HCT116 (cell line): ENCODE measurements at regions not wholly inside any gene's neighbourhood (a gene's known extent, or its start where the extent isn't known, plus 50 kb on each side); places are given as distances from the start of the nearest gene placed in this dataset.

Experiments used
- ATAC-seq: fragments of 200-7000 bp; cut with Tn5 transposase; 2 replicates; pipeline ENCODE4 v1.9.1; 2020; ENCODE audit warnings: mild to moderate bottlenecking, moderate library complexity
- BruUV-seq: library from RNA; stranded (reverse); fragments of 400-500 nt; replicated peaks from 2 replicates; lab custom pipeline; 2021; lab: Mats Ljungman, UMichigan
- CTCF ChIA-PET: fragments of 300-600 bp; sonication (Branson Sonifier 250); formaldehyde crosslinking; loops from one replicate; lab custom pipeline; 2021; ENCODE audit warnings: antibody characterized with exemption; lab: Charles Lee
- POLR2A ChIA-PET: fragments of 300-600, 350-600 bp; sonication (Branson Sonifier 250); formaldehyde crosslinking; loops from one replicate; lab custom pipeline; 2021; ENCODE audit warnings: antibody characterized with exemption; lab: Charles Lee
- RAD21 ChIA-PET, 2 experiments: fragments of 300-600 bp; sonication (Branson Sonifier 250); formaldehyde crosslinking; loops; one replicate each; lab custom pipeline; 2023; ENCODE audit warnings: low total read pairs in 2 of 2; ENCODE audit not compliant: uncharacterized antibody in 2 of 2, unreplicated experiment in 2 of 2, low non-redundant PET in 1 of 2; lab: Charles Lee
- DNase-seq: peaks from one replicate; pipeline ENCODE4 v3.0.0-alpha.2; 2010; ENCODE audit warnings: low read depth, low spot score
- H2AFZ ChIP-seq: fragments of 200-600 bp; shearing (Covaris generic), sonication (generic); 2 replicates; pipeline ENCODE4 v1.6.1; 2017; ENCODE audit warnings: low read depth, mixed run types, mixed read lengths, antibody characterized with exemption, low read length; ENCODE audit not compliant: poor library complexity, severe bottlenecking
- H3K27ac ChIP-seq: 2 replicates; pipeline ENCODE4 v1.5.1; 2012; ENCODE audit warnings: low read depth, low read length
- H3K27me3 ChIP-seq: fragments of 200-600 bp; sonication (generic); 2 replicates; pipeline ENCODE4 v1.6.1; 2016; ENCODE audit warnings: mixed run types, low read length, mixed read lengths; ENCODE audit not compliant: insufficient read depth
- H3K36me3 ChIP-seq, 2 experiments: fragments of 200-500 bp in 1 of 2; fragments of 200-600 bp in 1 of 2; sonication (Bioruptor generic) in 1 of 2; sonication (generic) in 1 of 2; 2 replicates each; pipeline versions ENCODE4 v1.5.1 to v1.6.1; 2014 to 2016; ENCODE audit warnings: low read length in 2 of 2, inconsistent platforms in 1 of 2, mixed read lengths in 1 of 2, mixed run types in 1 of 2; ENCODE audit not compliant: insufficient read depth in 2 of 2, control insufficient read depth in 1 of 2
- H3K4me1 ChIP-seq, 2 experiments: fragments of 200-600 bp in 1 of 2; sonication (generic) in 1 of 2; 2 replicates each; pipeline versions ENCODE4 v1.5.1 to v1.6.1; 2012 to 2017; ENCODE audit warnings: low read length in 2 of 2, inconsistent platforms in 1 of 2, mild to moderate bottlenecking in 1 of 2, mixed read lengths in 1 of 2, mixed run types in 1 of 2, moderate library complexity in 1 of 2; ENCODE audit not compliant: insufficient read depth in 2 of 2, control insufficient read depth in 1 of 2
- H3K4me2 ChIP-seq: fragments of 200-600 bp; sonication (generic); 2 replicates; pipeline ENCODE4 v1.6.1; 2017; ENCODE audit warnings: mixed run types, low read length, mixed read lengths
- H3K4me3 ChIP-seq, 2 experiments: fragments of 200-600 bp in 1 of 2; sonication (generic) in 1 of 2; replicated peaks in 1 of 2; 2 replicates each; pipeline ENCODE4 v1.5.1; 2011 to 2016; ENCODE audit warnings: low read length in 2 of 2, control low read depth in 1 of 2, low read depth in 1 of 2, mild to moderate bottlenecking in 1 of 2, mixed read lengths in 1 of 2, mixed run types in 1 of 2
- H3K79me2 ChIP-seq: fragments of 200-600 bp; sonication (generic); 2 replicates; pipeline ENCODE4 v1.6.1; 2017; ENCODE audit warnings: mild to moderate bottlenecking, mixed run types, low read length, moderate library complexity, mixed read lengths; ENCODE audit not compliant: insufficient read depth
- H3K9ac ChIP-seq: fragments of 200-600 bp; sonication (generic); 2 replicates; pipeline ENCODE4 v1.6.1; 2016; ENCODE audit warnings: low read length, mixed read lengths
- H3K9me2 ChIP-seq: fragments of 200-600 bp; sonication (generic), shearing (Covaris generic); 2 replicates; pipeline ENCODE4 v1.6.1; 2017; ENCODE audit warnings: mixed run types, mild to moderate bottlenecking, moderate library complexity; ENCODE audit not compliant: insufficient read depth
- H3K9me3 ChIP-seq, 2 experiments: fragments of 200-500 bp in 1 of 2; fragments of 200-600 bp in 1 of 2; sonication (Bioruptor generic) in 1 of 2; sonication (generic) in 1 of 2; 2 replicates each; pipeline ENCODE4 v1.6.1; 2014 to 2017; ENCODE audit warnings: low read length in 2 of 2, mixed read lengths in 2 of 2, inconsistent platforms in 1 of 2, low read depth in 1 of 2, mild to moderate bottlenecking in 1 of 2, mixed run types in 1 of 2, moderate library complexity in 1 of 2; ENCODE audit not compliant: control insufficient read depth in 1 of 2, insufficient read depth in 1 of 2
- H4K20me1 ChIP-seq: fragments of 200-600 bp; sonication (generic), shearing (Covaris generic); 2 replicates; pipeline ENCODE4 v1.6.1; 2017; ENCODE audit warnings: mixed run types, mild to moderate bottlenecking, moderate library complexity; ENCODE audit not compliant: insufficient read depth
- CBX3 ChIP-seq: IDR thresholded peaks from 2 replicates; pipeline ENCODE4 v1.6.1; 2012; ENCODE audit warnings: low read depth
- CEBPB ChIP-seq: IDR thresholded peaks from 2 replicates; pipeline ENCODE4 v1.6.1; 2012; ENCODE audit warnings: low read depth
- EGR1 ChIP-seq: IDR thresholded peaks from 2 replicates; pipeline ENCODE4 v1.6.1; 2012; ENCODE audit warnings: low read depth
- ELF1 ChIP-seq: IDR thresholded peaks from 2 replicates; pipeline ENCODE4 v1.6.1; 2012; ENCODE audit warnings: low read depth, borderline replicate concordance
- EZH2 ChIP-seq: fragments of 200-600 bp; sonication (generic); IDR thresholded peaks from 2 replicates; pipeline ENCODE4 v1.6.1; 2017; ENCODE audit warnings: antibody characterized with exemption, mixed run types
- EZH2phosphoT487 ChIP-seq: fragments of 200-600 bp; IDR thresholded peaks from 2 replicates; pipeline ENCODE4 v1.6.1; 2018; ENCODE audit warnings: antibody characterized with exemption, borderline replicate concordance
- FOSL1 ChIP-seq: IDR thresholded peaks from 2 replicates; pipeline ENCODE4 v1.6.1; 2012; ENCODE audit warnings: low read depth
- POLR2A ChIP-seq: IDR thresholded peaks from 2 replicates; pipeline ENCODE4 v1.7.0; 2011; ENCODE audit warnings: borderline replicate concordance; ENCODE audit not compliant: insufficient read depth, insufficient read length; ENCODE audit errors: extremely low read depth
- POLR2AphosphoS5 ChIP-seq: IDR thresholded peaks from 2 replicates; pipeline ENCODE4 v1.6.1; 2011; ENCODE audit warnings: mild to moderate bottlenecking, low read depth, low read length, moderate library complexity
- RAD21 ChIP-seq: IDR thresholded peaks from 2 replicates; pipeline ENCODE4 v1.6.1; 2012; ENCODE audit warnings: low read depth, mild to moderate bottlenecking
- SIN3A ChIP-seq: IDR thresholded peaks from 2 replicates; pipeline ENCODE4 v1.6.1; 2012; ENCODE audit warnings: low read depth
- SP1 ChIP-seq: IDR thresholded peaks from 2 replicates; pipeline ENCODE4 v1.6.1; 2012; ENCODE audit warnings: low read depth
- SRF ChIP-seq: IDR thresholded peaks from 2 replicates; pipeline ENCODE4 v1.6.1; 2012; ENCODE audit warnings: low read depth
- TCF7L2 ChIP-seq: IDR thresholded peaks from 2 replicates; pipeline ENCODE4 v1.7.0; 2011; ENCODE audit warnings: borderline replicate concordance, inconsistent platforms; ENCODE audit not compliant: insufficient read depth, insufficient read length; ENCODE audit errors: extremely low read depth
- YY1 ChIP-seq: IDR thresholded peaks from 2 replicates; pipeline ENCODE4 v1.6.1; 2011; ENCODE audit warnings: low read length, low read depth, moderate library complexity, mild to moderate bottlenecking; ENCODE audit not compliant: insufficient replicate concordance; ENCODE audit errors: extremely low read depth
- ZFX ChIP-seq: fragments of 450-650 bp; IDR thresholded peaks from 2 replicates; pipeline ENCODE4 v1.6.1; 2017
- ZNF274 ChIP-seq: fragments of 200-500 bp; sonication (Bioruptor generic); IDR thresholded peaks from 2 replicates; pipeline ENCODE4 v1.6.1; 2014; ENCODE audit warnings: mild to moderate bottlenecking, low read depth, low read length, inconsistent platforms
- intact Hi-C: fragments of 100-400 bp; cut with micrococcal nuclease; formaldehyde crosslinking; loops from 2 replicates; pipeline ENCODE4 v1.10.0; 2022
- TF ChIP-seq, protein P1 (sequence below), 3 experiments: fragments of 200-600 bp in 1 of 3; sonication (generic) in 1 of 3; IDR thresholded peaks in 2 of 3; conservative IDR thresholded peaks in 1 of 3; 2 replicates each; pipeline ENCODE4 v1.5.1; 2012 to 2017; ENCODE audit warnings: low read depth in 2 of 3, low read length in 2 of 3, antibody characterized with exemption in 1 of 3, borderline replicate concordance in 1 of 3, control low read depth in 1 of 3, mild to moderate bottlenecking in 1 of 3, mixed read lengths in 1 of 3, mixed run types in 1 of 3, moderate library complexity in 1 of 3; ENCODE audit not compliant: insufficient read depth in 1 of 3
- TF ChIP-seq, protein P2 (sequence below): IDR thresholded peaks from 2 replicates; pipeline ENCODE4 v1.6.1; 2012
- TF ChIP-seq, protein P3 (sequence below): IDR thresholded peaks from 2 replicates; pipeline ENCODE4 v1.6.1; 2011; ENCODE audit warnings: mild to moderate bottlenecking, low read length, moderate library complexity; ENCODE audit not compliant: insufficient replicate concordance; ENCODE audit errors: extremely low read depth

DNA sequence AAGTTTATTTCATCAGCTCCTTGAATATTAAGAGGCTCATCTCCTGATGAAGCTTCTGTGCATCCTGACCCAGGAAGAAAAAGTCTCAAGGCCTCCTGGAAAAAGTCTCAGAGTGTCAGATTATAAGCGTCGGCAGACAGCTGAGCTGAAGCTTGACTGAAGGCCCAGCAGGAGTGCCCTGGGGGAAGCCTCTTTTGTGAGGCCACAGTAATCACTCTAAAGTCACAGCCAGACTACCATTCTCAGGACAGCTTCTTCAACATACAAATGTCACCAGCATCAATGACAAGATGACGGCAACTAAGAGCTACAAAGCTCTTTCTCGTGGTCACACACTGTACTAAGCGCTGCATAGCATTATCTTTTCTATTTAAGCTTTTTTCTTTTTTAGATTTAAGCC is 72.7 kb upstream of the LRRN1 start:
- POLR2A ChIA-PET = no interaction called here
- H3K27ac ChIP-seq = no peak overlapping the region
- H3K4me2 ChIP-seq = no peak overlapping the region
- RAD21 ChIA-PET = no interaction called here
- H3K4me1 ChIP-seq = no peaks in the 10 kb centered on the region
- BruUV-seq = no TSS peak
- no peaks in the 10 kb centered on the region for H3K36me3 ChIP-seq
- intact Hi-C loops = no loop called here
- no peak for TF ChIP-seq EGR1
- no peak for TF ChIP-seq RAD21
- no peak for TF ChIP-seq SP1
- CTCF ChIA-PET = no interaction called here
- no peaks in the 10 kb centered on the region for H4K20me1 ChIP-seq
- no peak overlapping the region for H3K9ac ChIP-seq
- H3K9me2 ChIP-seq = no peaks in the 10 kb centered on the region
- H3K4me3 ChIP-seq = no peak overlapping the region
- no peaks in the 10 kb centered on the region for H3K27me3 ChIP-seq
- H2AFZ ChIP-seq = no peak overlapping the region
- ATAC-seq (no peak), DNase-seq (no peak)
- H3K79me2 ChIP-seq = no peaks in the 10 kb centered on the region
- 0 out of 4 replicates have a peak, but pooled peaks cover 0 to 4% of the 10 kb centered on the region in 2 experiments for H3K9me3 ChIP-seq

DNA sequence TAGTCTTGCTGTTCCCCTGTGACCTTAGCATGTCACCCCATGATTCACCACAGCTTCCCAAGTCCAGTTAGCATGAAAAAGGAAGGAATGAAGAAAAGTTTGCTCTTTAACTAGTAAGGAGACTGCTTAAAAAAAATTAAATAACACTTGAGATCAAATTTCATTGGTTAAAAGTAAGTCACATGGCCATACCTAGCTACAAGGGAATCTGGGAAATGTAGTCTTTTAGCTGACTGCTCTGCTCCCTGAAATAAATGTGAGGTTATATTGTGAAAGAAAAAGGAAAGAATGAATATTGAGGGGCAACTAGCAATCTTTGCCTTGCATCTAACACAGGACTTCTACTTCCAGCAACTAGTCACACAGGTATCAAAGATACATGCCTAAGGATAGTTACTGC is 84.7 kb upstream of the LRRN1 start:
- Histone ChIP-seq H2AFZ (no peak overlapping the region), H3K4me1 (no peaks in the 10 kb centered on the region), H3K9me2 (no peaks in the 10 kb centered on the region), H4K20me1 (no peaks in the 10 kb centered on the region), H3K36me3 (no peaks in the 10 kb centered on the region), H3K4me2 (no peak overlapping the region), H3K9ac (no peak overlapping the region), H3K4me3 (no peak overlapping the region), H3K9me3 (peaks cover 4 to 14% of the 10 kb centered on the region in 2 experiments; a peak in 2 of 4 replicates), H3K27me3 (no peaks in the 10 kb centered on the region), H3K79me2 (no peaks in the 10 kb centered on the region), H3K27ac (no peak overlapping the region)
- no TSS peak for BruUV-seq
- ChIA-PET POLR2A (no interaction called here), RAD21 (no interaction called here), CTCF (no interaction called here)
- no peak for TF ChIP-seq TCF7L2
- no peak for TF ChIP-seq YY1
- TF ChIP-seq EZH2phosphoT487 = no peak
- no peak for TF ChIP-seq ELF1
- TF ChIP-seq, protein P1, sequence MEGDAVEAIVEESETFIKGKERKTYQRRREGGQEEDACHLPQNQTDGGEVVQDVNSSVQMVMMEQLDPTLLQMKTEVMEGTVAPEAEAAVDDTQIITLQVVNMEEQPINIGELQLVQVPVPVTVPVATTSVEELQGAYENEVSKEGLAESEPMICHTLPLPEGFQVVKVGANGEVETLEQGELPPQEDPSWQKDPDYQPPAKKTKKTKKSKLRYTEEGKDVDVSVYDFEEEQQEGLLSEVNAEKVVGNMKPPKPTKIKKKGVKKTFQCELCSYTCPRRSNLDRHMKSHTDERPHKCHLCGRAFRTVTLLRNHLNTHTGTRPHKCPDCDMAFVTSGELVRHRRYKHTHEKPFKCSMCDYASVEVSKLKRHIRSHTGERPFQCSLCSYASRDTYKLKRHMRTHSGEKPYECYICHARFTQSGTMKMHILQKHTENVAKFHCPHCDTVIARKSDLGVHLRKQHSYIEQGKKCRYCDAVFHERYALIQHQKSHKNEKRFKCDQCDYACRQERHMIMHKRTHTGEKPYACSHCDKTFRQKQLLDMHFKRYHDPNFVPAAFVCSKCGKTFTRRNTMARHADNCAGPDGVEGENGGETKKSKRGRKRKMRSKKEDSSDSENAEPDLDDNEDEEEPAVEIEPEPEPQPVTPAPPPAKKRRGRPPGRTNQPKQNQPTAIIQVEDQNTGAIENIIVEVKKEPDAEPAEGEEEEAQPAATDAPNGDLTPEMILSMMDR (IDR thresholded peaks at IDR 0.05 in 2 of 3, conservative IDR thresholded peaks at IDR 0.05 in 1 of 3; ENCODE audit: borderline replicate concordance in 1 of 3, insufficient read depth in 1 of 3, low read depth in 2 of 3, low read length in 2 of 3) = no peak
- no peak for TF ChIP-seq FOSL1
- TF ChIP-seq, protein P2, sequence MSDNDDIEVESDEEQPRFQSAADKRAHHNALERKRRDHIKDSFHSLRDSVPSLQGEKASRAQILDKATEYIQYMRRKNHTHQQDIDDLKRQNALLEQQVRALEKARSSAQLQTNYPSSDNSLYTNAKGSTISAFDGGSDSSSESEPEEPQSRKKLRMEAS = no peak
- TF ChIP-seq EZH2 = no peak
- TF ChIP-seq ZFX = no peak
- TF ChIP-seq CBX3 = no peak
- TF ChIP-seq EGR1 = no peak
- no peak for TF ChIP-seq CEBPB
- no peak for TF ChIP-seq SIN3A
- TF ChIP-seq SP1 = no peak
- no peak for TF ChIP-seq POLR2A
- no peak for TF ChIP-seq POLR2AphosphoS5
- no peak for TF ChIP-seq SRF
- TF ChIP-seq ZNF274 = no peak
- TF ChIP-seq, protein P3, sequence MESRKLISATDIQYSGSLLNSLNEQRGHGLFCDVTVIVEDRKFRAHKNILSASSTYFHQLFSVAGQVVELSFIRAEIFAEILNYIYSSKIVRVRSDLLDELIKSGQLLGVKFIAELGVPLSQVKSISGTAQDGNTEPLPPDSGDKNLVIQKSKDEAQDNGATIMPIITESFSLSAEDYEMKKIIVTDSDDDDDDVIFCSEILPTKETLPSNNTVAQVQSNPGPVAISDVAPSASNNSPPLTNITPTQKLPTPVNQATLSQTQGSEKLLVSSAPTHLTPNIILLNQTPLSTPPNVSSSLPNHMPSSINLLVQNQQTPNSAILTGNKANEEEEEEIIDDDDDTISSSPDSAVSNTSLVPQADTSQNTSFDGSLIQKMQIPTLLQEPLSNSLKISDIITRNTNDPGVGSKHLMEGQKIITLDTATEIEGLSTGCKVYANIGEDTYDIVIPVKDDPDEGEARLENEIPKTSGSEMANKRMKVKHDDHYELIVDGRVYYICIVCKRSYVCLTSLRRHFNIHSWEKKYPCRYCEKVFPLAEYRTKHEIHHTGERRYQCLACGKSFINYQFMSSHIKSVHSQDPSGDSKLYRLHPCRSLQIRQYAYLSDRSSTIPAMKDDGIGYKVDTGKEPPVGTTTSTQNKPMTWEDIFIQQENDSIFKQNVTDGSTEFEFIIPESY = no peak
- DNase-seq = no peak
- intact Hi-C loops = no loop called here
- no peak for ATAC-seq
